Ecto neural progenitor cell (in vitro differentiated cells): ENCODE measurements at regions not wholly inside any gene's neighbourhood (a gene's known extent, or its start where the extent isn't known, plus 50 kb on each side); places are given as distances from the start of the nearest gene placed in this dataset.

Experiments
- DNase-seq: peaks from one replicate; pipeline ENCODE4 v3.0.0-alpha.2; 2018; ENCODE audit warnings: low spot score

DNA sequence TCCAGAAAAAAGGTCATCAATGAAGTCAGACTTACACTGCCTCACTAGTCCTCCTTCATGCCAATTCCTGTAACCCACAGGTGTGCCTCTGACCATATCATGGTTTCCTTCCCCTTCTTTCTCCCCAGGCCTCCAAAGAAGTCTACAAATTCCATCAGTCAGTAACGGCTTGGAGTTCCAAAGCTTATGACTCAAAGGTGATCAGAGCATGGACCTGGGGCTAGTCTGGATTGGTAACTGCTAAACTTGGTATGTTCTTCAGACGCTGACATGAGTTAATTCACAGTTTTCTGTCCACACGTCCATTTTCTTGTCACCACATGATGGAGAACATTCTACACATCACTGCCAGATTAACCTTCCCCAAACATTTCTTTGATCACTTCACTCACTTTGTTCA is 560.4 kb downstream of the ETNK1 start:
- DNase-seq, result no peak

DNA sequence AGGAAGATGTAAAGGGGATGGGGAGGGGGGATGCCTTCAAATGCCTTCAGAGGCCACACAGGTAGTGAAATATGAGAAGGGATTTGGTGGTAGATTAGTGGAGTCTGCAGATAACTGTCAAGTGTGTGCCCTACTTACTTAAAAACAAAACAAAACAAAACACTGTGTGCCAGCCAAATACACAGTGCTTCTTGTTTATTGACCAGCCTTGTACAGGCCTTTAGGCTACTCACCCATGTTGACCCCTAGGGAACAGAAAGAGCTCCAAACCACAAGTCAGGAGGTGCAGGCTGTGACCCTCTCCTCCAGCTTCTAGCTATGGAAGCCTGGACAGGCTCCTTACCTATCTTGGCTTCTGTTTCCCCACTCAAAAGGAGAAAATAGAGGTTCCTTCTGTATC is 562.0 kb downstream of the ETNK1 start:
- DNase-seq, result no peak

- no peak for DNase-seq
These were observed 568.6 kb downstream of the ETNK1 start for GRCh38 chr12:23193552-23193951.

DNA sequence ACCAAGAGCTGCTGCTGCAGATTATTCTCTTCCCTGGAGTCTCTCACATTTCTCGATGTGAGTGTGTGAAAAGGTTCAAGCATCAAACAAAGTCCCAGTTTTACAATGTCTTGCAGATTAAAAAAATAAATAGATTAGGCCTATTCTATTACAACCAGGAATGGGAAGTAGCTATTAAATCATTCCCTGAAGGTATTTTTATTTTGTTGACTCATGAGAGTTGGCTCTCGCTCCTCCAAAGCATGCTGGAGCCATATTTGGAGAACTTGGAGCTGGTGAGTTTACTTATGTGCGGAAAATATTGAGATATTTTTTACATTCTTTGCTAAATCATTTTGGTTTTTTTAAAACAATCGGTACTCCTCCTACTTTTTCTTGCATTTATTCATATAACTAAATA is 572.3 kb downstream of the ETNK1 start:
- DNase-seq, result no peak

DNA sequence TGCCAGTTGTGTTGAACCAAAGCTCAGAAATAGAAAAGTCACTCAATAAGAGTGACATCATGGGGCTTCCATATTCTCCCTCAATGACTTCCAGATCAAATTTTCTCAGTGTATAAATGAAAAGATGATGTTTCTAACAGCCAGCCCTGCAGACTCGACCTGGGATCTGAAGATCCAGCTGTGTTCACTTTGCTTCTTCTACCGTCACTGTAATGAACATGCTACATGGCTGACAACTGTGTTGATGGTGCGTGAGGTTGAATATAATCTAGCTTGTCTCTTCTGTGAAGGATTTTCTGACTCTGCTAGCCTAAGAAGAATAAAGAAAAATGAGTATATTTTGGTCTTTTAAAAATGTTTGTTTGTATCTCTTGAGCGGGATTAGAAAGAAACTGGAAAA is 577.8 kb downstream of the ETNK1 start:
- no peak for DNase-seq

GRCh38 chr12:23204933-23205778 is 580.2 kb downstream of the ETNK1 start:
- DNase-seq, result no peak

DNA sequence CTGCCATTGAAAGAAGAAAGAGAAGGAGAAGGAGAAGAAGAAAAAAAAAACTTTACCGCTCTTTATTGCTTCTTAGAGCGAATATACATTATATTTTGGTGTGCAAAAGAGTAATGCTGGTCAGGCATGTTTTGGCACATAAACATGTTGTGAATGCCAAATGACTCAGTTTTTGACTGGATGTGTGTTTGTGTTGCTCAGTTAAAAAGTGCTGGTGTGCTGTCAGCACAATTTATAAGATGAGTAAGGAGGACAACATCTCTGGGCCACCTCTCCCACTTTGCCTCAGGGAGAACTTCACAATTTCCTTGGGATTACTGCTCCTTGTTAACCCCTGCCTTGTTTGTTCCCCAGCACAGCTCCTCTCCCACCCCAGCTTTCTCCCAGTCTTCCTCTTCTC is 584.8 kb downstream of the ETNK1 start:
- no peak for DNase-seq

GRCh38 chr12:23210573-23210972 is 585.6 kb downstream of the ETNK1 start:
- DNase-seq, result no peak

DNA sequence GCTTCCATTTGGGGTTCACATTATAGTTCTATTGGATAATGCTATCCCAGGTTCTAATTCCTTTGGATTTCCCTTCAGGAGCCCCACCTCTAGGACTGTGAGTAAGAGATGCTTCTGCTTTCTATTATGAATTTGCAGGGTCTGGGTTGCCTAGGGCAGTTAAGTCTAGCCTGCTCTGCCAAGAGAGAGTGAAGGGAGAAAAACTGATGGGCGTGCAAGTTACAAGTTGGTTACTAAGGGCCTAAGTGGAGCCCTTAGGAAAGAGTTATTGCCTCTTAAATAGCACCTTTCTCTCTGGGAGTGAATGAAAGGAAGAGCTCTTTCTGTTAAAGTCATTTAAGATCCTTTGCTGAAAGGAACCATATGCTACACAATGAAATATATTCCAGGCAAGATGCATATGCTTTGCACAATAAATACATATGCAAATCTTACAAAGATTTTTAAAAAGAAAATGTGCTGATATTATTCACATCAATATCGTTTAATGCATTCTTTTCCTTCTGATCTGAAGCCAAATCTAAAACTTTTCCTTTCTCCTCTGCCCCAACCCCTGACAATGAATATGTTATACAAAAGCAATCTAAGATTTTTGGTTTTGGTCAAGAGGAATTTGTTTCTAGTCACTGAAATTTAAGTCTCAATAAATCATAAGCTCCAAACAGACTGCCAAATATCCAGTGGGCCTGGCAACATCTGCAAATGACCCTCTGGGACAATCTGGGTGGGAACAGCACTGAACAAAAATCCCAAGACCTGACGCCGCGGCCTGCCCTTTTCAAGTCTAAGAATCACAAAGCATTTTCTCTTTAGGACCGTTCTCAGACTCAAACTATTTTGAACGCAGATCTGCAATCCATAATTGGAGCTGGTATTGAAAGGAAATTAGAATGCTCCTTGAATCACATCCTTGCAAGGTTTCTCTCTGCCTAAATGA is 586.7 kb downstream of the ETNK1 start:
- DNase-seq, result no peak

GRCh38 chr12:23217158-23217557 is 592.2 kb downstream of the ETNK1 start:
- no peak for DNase-seq

- DNase-seq, result no peak
These were observed 592.7 kb downstream of the ETNK1 start for GRCh38 chr12:23217667-23218066.

GRCh38 chr12:23221066-23221465 is 596.1 kb downstream of the ETNK1 start:
- no peak for DNase-seq

DNA sequence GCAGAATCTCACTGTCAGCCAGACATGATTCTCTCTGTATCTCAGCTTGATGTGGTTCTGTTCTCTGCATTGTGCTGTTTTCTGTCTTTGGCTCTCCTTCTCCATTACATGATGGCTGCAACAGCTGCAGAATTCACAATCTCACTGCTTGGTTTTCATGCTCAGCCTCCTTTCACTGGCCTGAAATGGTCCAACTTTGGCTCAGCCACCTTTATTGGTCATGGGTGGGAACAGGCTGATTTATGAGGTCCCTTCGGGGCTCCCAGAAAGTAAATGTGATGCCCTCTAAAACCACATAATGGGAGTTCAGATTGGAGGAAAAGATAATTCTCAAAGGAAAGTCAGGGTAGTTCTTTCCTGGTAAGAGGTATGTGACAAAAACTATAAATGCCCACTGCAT is 597.0 kb downstream of the ETNK1 start:
- no peak for DNase-seq

GRCh38 chr12:23222801-23223200 is 597.8 kb downstream of the ETNK1 start:
- no peak for DNase-seq

GRCh38 chr12:23228101-23228500 is 603.1 kb downstream of the ETNK1 start:
- no peak for DNase-seq

DNA sequence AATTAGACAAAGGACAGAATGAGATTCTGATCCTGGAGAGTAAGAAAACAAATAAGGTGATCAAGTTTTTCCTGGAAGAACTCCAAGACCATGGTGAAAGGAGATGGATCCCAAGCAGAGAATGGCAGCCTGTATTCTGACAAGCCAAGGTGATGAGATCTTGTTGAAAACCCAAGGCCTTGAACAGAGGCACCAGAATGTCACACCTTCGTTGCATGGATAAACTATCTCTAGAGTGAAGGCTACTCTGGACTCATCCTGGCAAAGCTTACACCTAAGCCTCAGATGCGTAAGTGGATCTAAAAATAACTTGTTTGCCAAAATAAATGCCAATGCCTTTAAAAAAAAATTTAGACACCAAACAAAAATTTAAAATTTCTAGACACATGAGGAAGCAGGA is 605.9 kb downstream of the ETNK1 start:
- no peak for DNase-seq

GRCh38 chr12:23236066-23236780 is 611.3 kb downstream of the ETNK1 start:
- DNase-seq, result no peak

GRCh38 chr12:23236811-23237210 is 611.8 kb downstream of the ETNK1 start:
- DNase-seq, result no peak

DNA sequence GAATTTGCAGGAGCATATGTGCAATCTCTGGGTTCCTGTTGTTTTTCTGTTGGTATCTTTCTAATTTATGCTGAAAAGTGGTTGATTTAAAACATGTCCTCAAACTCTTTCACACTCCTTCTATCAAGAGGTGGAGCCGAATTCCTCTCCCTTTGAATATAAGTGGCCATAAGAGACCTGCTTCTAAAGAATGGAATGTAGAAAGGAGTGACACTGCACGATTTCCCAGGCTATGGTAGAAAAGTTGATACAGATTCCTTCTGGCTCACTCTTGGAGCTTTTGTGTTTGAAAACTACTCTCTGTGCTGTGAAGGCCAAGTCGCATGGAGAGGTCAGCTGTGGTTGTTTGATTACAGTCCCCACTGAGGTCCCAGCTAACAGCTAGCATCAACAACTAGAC is 613.2 kb downstream of the ETNK1 start:
- no peak for DNase-seq

DNA sequence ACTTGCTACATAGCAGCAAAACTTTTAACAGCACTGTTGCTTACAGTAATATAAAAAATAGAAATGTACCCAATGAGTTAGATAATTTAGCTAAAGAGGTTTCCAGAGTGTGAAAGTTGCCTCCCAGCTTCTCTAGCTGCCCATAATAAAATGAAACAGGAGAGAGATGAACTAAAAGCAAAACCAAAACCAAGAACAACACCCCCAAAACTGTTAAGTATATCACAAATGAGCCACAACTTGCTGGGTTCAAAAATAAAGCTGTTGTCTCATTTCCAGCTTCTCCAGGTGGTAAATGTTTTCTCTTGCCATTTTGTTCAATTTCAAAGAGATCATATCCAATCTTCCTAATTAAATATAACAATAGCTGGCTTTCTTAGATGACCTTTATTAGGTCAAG is 614.0 kb downstream of the ETNK1 start:
- no peak for DNase-seq

- DNase-seq, result no peak
These were observed 620.2 kb downstream of the ETNK1 start for GRCh38 chr12:23245186-23245585.

GRCh38 chr12:23253191-23253590 is 628.2 kb downstream of the ETNK1 start:
- DNase-seq, result no peak
